Posterior vena cava (tissue), 2 donors: ENCODE measurements at regions not wholly inside any gene's neighbourhood (a gene's known extent, or its start where the extent isn't known, plus 50 kb on each side); places are given as distances from the start of the nearest gene placed in this dataset.
"Not testable (repeated sequence)": the region's sequence is repeated elsewhere in the genome, so short reads cannot be mapped to it uniquely, and the experiment has no call there.

Experiments used
- DNase-seq: peaks from one replicate; pipeline ENCODE4 v3.0.0-alpha.2; 2020; ENCODE audit warnings: low spot score
- intact Hi-C, 2 donors: fragments of 100-400 bp; cut with DNase I; formaldehyde crosslinking; loops; one replicate each; pipeline versions ENCODE4 v1.14.1 to v1.14.2; 2022 to 2023
- donor health status: DM: yes; HTN: yes; CAD: no.
- donor health status: DM: yes; HTN: yes; CAD: no.

- intact Hi-C loops = no loop called here
- DNase-seq = no peak
Measured at GRCh38 chr2:130252880-130253645, 54.8 kb upstream of the TUBA3E start.

GRCh38 chr2:130251873-130252620, 53.8 kb upstream of the TUBA3E start:
- DNase-seq = no peak
- intact Hi-C loops = no loop called here

- intact Hi-C loops = no loop called here
- DNase-seq = no peak
Measured at GRCh38 chr2:130251535-130251872, 53.3 kb upstream of the TUBA3E start.

GRCh38 chr2:130248355-130248754, 50.1 kb upstream of the TUBA3E start:
- DNase-seq, intact Hi-C loops: not testable (repeated sequence)
